GM21515 (cell line): ENCODE measurements at regions not wholly inside any gene's neighbourhood (a gene's known extent, or its start where the extent isn't known, plus 50 kb on each side); places are given as distances from the start of the nearest gene placed in this dataset.

Experiments
- ATAC-seq: cut with Tn5 transposase; IDR thresholded peaks from one replicate; pipeline ENCODE4 v1.9.1; 2021; ENCODE audit not compliant: unreplicated experiment

DNA sequence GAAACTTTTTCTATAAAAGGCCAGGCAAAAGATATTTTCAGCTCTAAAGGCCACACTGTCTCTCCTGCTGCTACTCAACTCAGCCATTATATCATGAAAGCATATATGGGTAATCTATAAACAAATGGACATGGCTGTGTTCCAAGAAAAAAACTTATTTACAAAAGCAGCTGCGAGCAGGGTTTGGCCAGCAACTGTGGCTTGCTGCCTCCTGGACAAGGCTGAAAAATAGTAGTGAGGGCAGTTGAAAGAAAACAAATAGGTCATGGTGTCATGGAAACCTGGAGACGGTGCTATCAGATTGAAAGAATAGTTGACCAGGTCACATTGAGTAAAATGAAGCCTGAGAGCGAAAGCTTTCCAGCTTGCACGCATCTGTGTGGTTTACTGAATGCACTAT is 89.2 kb upstream of the LRATD1 start:
- no peak for ATAC-seq

DNA sequence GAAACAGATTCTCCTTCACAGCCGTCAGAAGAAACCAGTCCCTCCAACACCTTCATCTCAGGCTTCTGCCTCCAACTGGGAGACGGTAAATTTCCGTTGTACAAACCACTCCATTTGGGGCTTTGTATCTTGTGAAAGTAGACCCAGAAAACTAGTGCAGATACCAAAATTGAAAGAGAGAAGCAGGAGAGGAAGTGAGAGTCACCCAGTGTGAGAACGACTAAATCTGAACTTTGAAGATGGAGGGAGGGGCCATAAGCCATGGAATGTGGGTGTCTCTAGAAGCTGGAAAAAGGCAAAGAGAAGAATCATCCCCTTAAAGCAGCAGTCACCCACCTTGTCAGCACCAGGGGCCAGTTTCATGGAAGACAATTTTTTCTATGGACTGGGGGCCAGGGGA is 88.3 kb upstream of the LRATD1 start:
- no peak for ATAC-seq

DNA sequence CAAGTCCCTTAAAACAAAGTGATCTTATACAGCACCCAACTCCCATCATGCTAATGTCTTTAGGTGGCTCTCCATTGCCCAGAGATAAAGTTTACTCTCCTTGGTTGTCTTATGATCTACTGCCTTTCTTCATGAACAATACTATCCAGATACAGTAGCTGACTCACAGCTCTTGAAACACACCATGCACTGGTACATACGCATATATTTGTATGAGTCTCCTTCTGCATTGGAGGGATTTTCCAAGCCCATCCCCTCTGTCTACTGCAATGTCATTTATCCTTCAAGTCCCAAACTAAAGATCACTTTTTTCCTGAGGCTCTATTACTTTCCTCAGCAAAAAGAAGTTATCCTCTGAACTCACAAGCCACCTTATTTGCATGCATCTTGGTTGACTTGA is 84.7 kb upstream of the LRATD1 start:
- no peak for ATAC-seq

DNA sequence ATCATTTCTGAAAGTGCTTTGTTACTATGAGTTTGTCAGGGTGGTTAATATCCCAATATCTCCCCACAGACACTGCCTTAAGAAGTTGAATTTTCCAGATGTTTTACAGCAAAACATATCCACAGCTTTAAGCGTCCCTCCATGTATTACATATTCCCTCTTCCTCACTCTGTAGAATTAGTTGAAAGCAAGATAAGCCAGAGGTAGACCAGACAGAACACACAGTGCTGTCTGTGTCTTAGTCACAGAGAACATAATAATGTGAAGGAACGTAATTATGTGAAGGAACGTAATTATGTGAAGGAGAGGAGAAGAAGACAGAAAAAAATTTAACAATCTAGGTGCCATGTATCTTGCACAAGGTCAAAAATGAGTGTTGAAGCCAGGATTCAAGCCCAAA is 81.9 kb upstream of the LRATD1 start:
- ATAC-seq, result no peak

DNA sequence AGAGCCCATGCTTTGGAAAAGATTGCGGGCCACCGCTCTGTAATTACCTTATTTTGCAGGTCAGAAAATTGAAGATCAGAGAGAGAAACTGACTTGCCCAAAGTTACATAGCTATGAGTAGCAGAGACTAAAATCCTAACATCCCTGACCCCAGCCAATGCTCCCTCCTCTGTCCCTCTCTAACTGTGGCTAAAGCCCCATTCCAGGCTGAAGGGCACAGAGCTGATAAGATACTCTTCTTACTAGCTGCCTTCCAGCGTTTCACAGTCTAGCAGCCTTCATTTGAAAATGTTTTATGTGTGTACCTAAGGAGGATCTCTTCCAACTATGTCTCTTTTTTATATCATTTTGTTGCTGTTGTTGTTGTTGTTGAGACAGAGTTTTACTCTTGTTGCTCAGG is 81.4 kb upstream of the LRATD1 start:
- ATAC-seq, result no peak

DNA sequence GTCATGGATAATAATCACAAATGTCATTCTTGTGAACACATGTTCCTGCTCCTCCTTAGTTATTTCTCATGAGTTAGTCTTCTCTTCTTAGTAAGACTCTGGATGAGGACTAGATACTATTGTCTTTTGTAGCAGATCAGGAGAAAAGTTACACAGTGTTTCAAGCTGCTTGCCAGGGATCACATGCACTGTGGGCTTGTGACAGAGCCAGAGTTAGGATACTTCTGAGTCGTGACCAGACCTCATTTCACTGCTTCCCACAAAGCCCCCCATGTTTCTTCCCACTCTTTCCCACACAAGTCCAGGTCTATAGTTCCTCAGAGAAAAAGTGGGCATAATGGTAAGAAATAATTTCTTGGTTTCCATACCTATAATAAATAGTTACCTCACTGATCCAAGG is 80.2 kb upstream of the LRATD1 start:
- no peak for ATAC-seq

DNA sequence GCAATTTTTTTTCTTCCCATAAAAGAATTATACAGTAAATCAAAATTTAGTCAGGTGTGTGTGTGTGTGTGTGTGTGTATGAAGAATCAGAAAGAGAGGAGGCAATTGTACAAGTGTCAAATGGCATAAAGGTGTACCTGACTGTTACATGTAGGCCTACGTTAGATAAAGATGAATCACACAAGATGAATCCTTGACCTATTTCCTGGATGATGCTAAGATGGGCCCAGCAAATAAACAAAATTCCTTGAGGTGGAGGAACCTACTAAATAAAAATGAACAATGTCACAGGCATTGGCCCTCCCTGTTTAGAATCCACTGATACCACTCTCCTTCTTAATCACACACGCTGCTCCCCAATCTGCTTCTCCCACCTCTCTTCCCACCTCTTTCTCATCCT is 79.7 kb upstream of the LRATD1 start:
- ATAC-seq, result no peak

DNA sequence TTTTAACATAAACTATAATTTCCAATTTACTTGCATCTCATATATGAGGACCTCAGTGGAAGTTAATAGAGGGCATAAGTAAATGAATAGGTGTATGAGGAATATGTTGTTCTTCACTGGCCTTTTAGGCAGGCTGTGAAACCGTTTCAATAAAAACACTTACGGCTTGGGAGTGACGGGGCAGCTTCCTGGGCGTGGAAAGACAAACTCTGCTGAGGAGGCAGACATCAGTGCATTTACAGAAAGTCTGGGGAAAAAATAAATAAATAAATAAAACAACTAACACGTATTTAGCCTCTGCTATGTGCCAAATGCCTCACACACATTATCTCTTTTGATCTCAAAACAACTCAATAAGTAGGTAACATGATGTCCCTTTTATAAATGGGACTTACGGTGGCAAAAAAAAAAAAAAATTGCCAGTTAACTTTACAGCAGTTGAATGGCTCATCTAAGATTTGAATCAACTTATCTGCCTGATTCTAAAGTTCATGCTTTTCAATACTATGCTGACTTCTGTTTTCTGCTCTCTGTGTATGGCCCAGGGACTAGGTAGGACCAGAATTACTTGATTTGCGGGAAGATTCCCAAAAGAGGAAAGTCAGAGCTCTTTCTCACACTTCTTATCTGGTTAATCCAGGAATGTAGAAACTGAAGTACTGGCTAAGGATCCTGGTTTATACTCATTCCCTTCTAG is 77.5 kb upstream of the LRATD1 start:
- ATAC-seq, result no peak

DNA sequence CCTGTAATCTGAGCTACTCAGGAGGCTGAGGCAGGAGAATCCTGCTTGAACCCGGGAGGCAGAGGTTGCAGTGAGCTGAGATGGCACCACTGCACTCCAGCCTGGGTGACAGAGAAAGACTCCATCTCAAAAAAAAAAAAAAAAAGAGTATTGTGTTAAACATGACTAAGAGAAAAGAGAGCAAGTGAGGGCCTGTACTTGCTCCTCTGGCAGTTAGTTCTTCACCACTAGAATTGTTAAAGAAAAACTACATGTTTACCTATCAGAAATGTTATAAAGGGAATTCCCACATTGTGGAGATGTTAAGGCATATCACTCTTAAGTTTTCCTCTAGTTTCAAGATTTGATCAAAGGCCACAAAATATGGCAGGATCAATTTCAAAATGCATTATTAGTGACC is 75.4 kb upstream of the LRATD1 start:
- no peak for ATAC-seq

DNA sequence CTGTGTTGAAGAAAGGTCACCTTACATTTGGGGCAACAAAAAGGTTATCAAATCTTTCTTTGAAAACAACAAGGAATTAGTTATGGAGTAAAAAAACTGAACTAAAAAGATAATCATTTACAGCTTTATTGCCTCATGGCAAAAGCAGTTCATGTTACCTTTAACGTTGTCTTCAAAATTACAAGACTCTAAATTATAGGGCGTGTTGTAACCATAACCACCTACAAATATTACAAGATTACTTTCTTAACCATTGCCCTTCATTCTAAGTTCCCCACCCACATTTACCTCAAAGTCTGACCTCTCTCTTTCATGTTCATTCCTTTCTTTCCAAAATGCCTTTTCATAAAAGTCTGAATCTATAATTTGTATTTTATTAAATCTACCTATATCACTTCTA is 74.6 kb upstream of the LRATD1 start:
- ATAC-seq, result no peak

DNA sequence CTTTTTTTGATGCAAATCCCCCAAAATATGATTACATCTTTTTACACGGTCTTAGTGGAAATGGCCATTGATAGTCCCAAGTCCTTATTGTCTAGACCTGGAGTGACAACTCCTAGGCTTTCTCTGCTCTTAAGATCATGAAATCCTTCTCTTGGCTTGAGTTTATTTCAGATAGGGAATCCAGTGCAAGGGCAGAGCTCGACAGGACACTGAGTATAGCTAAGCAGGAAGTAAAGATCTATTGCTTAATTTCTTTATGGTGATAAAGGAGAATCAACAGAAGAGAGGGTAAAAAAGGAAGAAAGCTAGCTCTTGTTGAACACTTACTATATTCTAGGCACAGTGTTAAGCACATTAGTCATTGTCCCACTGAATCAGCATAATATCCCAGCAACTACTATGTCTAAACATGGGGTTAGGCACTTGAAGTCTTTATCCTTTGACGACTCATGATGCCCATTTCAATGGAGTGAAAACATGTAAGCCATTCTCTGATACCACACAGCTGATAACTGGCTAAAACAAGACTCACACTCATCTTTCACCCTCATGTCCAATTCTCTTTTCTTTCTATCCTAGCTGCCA is 74.1 kb upstream of the LRATD1 start:
- ATAC-seq, result no peak

DNA sequence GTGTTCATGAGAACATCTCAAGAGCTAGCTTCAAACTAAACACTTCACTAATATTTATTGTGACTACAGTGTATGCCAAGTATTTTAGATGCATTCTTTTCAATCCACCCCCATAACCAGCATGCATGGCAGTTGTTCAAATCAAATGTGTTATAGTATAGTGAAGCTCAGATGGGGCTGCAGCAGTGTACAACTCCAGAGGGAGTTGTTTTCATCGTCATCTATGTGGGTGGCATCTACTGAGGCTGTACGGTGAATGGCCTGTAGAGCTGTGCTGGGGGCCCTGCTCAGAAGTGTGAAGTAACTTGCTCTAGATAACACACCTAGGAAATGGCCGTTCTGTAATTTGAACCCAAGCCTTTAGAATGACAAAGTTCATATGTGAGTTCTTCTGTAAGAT is 71.8 kb upstream of the LRATD1 start:
- no peak for ATAC-seq

DNA sequence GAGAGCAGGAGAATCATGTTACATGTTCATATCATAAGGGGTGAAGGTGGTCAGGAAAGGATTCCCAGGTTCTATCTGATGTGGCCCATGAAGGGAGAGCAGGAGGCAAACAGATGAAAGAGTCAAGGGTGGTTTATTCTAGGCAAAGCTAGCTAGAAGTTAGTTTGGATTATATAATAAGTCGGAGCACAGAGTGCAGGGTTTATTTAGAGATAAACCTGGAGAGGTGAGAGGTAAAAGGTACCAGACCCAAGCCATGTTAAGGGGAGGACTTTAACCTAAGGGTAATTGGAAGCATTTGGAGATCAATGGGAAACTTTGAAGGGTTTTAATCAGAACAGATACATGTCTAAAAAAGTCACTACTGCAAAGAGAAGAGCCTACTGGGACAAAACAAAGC is 69.2 kb upstream of the LRATD1 start:
- ATAC-seq, result no peak

DNA sequence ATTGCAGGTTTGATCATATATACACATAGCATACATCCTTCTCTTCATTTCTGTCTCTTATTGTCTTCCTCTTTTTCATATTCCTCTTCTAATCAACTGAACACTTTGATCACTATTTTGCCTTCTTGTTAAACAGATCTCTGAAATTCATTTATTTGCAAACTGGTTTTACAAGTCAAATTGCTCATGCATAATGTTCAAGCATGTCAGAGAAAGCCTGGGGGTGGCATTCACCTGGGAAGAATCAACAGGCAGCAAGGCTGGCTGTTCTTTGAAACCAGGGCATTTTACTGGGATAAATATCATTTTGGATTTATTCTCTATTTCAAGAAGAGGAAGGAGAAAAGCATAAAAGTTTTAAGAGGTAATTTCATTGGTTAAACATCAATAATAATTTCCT is 66.9 kb upstream of the LRATD1 start:
- no peak for ATAC-seq

DNA sequence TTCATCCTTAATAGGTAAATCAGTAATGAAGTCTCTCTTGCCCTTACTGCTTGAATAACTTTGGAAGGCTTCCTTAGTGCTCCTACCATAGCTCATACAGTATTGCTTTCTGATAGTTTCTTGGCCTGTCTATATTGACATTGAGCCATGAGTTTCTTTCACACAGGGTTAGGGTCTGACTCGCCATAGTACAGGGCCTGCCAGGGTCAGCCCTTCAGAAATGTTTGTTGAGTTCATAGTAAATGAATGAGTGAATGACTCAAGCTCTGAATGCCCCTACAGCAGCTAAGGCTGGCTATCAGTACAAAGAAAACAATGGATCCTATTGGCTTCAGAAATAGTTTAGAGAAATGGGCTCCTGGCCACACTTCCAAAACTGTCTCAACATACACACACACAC is 65.0 kb upstream of the LRATD1 start:
- ATAC-seq, result no peak

DNA sequence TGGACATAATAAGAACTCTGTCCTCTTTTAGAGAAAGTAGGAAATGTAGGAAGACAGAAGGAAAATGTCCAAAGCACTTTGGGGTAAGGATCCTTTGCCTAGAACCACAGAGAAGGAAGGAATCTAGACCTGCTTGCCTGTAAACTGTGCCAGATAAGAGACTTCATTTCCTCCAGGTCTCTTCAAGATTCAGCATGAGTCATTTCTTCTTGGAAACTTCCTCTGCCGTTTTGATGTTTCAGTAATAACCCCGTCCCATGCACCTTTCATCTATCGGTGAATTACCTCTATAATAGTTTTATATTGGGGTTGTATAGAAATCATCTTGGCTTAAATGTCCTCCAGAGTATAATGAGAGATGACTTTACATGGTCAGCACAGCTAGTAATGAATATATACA is 63.2 kb upstream of the LRATD1 start:
- ATAC-seq, result no peak

DNA sequence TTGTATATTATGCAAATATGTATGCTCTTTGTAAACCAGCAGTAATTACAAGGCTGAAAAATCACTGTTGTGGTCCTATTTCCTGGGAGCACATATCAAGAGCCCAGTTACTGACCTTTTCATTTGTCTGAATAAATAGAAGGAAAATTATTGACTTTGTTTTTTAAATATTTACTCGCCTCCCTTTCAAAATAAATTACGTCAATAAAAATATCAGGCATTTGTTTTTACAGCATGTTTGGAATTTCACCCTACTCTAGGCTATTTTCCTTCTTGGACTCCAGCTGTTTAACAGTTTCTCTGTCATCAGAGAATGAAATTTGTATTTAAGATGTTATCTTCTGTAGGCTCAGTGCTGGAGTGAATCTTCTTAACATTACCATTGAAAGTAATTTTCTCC is 59.9 kb upstream of the LRATD1 start:
- no peak for ATAC-seq

DNA sequence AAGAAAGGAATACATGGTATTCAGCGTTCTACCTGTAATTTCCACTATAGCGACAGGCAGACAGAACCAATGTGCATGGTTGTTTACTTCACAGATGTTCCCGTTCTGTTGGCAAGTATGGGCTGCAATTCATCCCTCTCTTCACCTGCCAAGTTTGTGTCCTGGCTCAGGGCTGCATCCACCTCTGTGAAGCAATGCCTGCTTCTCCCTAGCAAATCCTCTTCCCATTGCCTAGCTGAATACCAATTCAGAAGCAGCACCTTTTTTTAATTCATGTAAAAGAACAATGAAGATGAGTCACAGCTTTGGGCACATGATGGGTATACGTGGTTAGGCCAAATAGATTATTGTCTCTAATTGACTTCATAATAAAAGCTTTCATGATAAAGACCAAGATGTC is 54.7 kb upstream of the LRATD1 start:
- ATAC-seq, result no peak
